ENCODE measurements at regions not wholly inside any gene's neighbourhood (a gene's known extent, or its start where the extent isn't known, plus 50 kb on each side); places are given as distances from the start of the nearest gene placed in this dataset.

DNA sequence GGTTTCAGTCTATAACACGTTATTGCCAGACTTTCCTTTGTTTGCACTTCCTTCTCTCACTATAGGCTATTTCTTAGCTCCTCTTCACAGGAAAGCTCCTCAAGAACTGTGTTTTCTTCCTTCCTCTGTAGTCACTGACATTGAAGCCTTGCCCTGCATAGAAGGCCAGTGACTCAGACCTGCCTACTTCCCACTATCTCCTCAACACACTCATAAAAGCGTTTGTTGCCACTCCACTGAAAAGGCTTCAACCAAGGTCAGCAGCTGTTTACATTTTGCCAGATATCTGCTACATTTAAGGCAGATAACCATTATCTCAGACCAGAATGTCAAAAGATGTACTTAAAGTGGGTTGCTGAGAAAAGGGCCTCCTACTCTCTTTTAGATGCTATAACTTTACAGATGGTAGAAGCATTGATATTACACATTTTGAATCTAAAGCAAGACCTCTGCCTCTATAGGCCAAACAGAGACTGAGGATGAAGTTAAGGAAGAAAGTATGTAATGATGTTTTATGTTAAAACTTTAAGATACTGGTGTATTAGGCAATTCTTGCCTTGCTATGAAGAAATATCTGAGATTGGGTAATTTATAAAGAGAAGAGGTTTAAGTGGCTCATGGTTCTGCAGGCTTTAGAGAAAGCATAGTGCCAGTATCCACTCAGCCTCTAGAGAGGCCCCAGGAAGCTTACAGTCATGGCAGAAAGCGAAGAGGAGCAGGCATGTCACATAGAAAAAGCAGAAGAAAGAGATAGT lies 233.3 kb upstream of the FLRT2 start:
- TF ChIP-seq CTCF (IDR thresholded peaks at IDR 0.05; ENCODE audit: insufficient read depth, low read length) (no peak), SPI1 (IDR thresholded peaks at IDR 0.05; ENCODE audit: borderline replicate concordance, low read depth) (0 out of 2 replicates have a peak, but pooled peaks have one; percentile 5)
- H3K27ac ChIP-seq (replicated peaks), result no peak overlapping the region
- no peaks in the 10 kb centered on the region for H3K27me3 ChIP-seq (ENCODE audit: insufficient read depth, poor library complexity, severe bottlenecking)
- peak in 1 of 2 experiments; percentile 3 for DNase-seq (ENCODE audit: low read depth in 1 of 2, low spot score in 1 of 2)
- H3K4me3 ChIP-seq (replicated peaks; ENCODE audit: insufficient read depth, low read length), result no peak overlapping the region

GRCh38 chr14:85300107-85300506 lies 229.8 kb upstream of the FLRT2 start:
- Histone ChIP-seq H3K27me3 (ENCODE audit: insufficient read depth, poor library complexity, severe bottlenecking) (no peaks in the 10 kb centered on the region), H3K27ac (replicated peaks) (no peak overlapping the region), H3K4me3 (replicated peaks; ENCODE audit: insufficient read depth, low read length) (no peak overlapping the region)
- DNase-seq (ENCODE audit: low read depth in 1 of 2, low spot score in 1 of 2), result no peak
- no peak for TF ChIP-seq GABPA (IDR thresholded peaks at IDR 0.05; ENCODE audit: low read depth)
- TF ChIP-seq, protein P1, sequence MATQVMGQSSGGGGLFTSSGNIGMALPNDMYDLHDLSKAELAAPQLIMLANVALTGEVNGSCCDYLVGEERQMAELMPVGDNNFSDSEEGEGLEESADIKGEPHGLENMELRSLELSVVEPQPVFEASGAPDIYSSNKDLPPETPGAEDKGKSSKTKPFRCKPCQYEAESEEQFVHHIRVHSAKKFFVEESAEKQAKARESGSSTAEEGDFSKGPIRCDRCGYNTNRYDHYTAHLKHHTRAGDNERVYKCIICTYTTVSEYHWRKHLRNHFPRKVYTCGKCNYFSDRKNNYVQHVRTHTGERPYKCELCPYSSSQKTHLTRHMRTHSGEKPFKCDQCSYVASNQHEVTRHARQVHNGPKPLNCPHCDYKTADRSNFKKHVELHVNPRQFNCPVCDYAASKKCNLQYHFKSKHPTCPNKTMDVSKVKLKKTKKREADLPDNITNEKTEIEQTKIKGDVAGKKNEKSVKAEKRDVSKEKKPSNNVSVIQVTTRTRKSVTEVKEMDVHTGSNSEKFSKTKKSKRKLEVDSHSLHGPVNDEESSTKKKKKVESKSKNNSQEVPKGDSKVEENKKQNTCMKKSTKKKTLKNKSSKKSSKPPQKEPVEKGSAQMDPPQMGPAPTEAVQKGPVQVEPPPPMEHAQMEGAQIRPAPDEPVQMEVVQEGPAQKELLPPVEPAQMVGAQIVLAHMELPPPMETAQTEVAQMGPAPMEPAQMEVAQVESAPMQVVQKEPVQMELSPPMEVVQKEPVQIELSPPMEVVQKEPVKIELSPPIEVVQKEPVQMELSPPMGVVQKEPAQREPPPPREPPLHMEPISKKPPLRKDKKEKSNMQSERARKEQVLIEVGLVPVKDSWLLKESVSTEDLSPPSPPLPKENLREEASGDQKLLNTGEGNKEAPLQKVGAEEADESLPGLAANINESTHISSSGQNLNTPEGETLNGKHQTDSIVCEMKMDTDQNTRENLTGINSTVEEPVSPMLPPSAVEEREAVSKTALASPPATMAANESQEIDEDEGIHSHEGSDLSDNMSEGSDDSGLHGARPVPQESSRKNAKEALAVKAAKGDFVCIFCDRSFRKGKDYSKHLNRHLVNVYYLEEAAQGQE (IDR thresholded peaks at IDR 0.05; ENCODE audit: insufficient replicate concordance, low read depth), result no peak
- no peak for TF ChIP-seq POLR2AphosphoS5 (IDR thresholded peaks at IDR 0.05; ENCODE audit: low read depth)
- TF ChIP-seq CTCF (IDR thresholded peaks at IDR 0.05; ENCODE audit: insufficient read depth, low read length), result no peak
- no peak for TF ChIP-seq SPI1 (IDR thresholded peaks at IDR 0.05; ENCODE audit: borderline replicate concordance, low read depth)

- TF ChIP-seq POLR2AphosphoS5 (IDR thresholded peaks at IDR 0.05; ENCODE audit: low read depth) (no peak), CTCF (IDR thresholded peaks at IDR 0.05; ENCODE audit: insufficient read depth, low read length) (no peak), GABPA (IDR thresholded peaks at IDR 0.05; ENCODE audit: low read depth) (no peak), SPI1 (IDR thresholded peaks at IDR 0.05; ENCODE audit: borderline replicate concordance, low read depth) (no peak)
- TF ChIP-seq, protein P1 (IDR thresholded peaks at IDR 0.05; ENCODE audit: insufficient replicate concordance, low read depth), result no peak
- DNase-seq (ENCODE audit: low read depth in 1 of 2, low spot score in 1 of 2), result no peak
- no peak overlapping the region for H3K27ac ChIP-seq (replicated peaks)
- H3K4me3 ChIP-seq (replicated peaks; ENCODE audit: insufficient read depth, low read length), result no peak overlapping the region
- H3K27me3 ChIP-seq (ENCODE audit: insufficient read depth, poor library complexity, severe bottlenecking), result no peaks in the 10 kb centered on the region
These were observed 228.4 kb upstream of the FLRT2 start for GRCh38 chr14:85301506-85301905.

GRCh38 chr14:85306024-85306423 lies 223.9 kb upstream of the FLRT2 start:
- DNase-seq (ENCODE audit: low read depth in 1 of 2, low spot score in 1 of 2), result no peak
- Histone ChIP-seq H3K4me3 (replicated peaks; ENCODE audit: insufficient read depth, low read length) (no peak overlapping the region), H3K27me3 (ENCODE audit: insufficient read depth, poor library complexity, severe bottlenecking) (no peaks in the 10 kb centered on the region), H3K27ac (replicated peaks) (no peak overlapping the region)
- no peak for TF ChIP-seq SPI1 (IDR thresholded peaks at IDR 0.05; ENCODE audit: borderline replicate concordance, low read depth)
- TF ChIP-seq GABPA (IDR thresholded peaks at IDR 0.05; ENCODE audit: low read depth), result no peak
- TF ChIP-seq, protein P1 (IDR thresholded peaks at IDR 0.05; ENCODE audit: insufficient replicate concordance, low read depth), result no peak
- no peak for TF ChIP-seq CTCF (IDR thresholded peaks at IDR 0.05; ENCODE audit: insufficient read depth, low read length)
- no peak for TF ChIP-seq POLR2AphosphoS5 (IDR thresholded peaks at IDR 0.05; ENCODE audit: low read depth)
